Eye (tissue), 1 donor: ENCODE measurements at regions not wholly inside any gene's neighbourhood (a gene's known extent, or its start where the extent isn't known, plus 50 kb on each side); places are given as distances from the start of the nearest gene placed in this dataset.
"Not testable (repeated sequence)": the region's sequence is repeated elsewhere in the genome, so short reads cannot be mapped to it uniquely, and the experiment has no call there.

Experiments used
- DNase-seq: peaks from one replicate; pipeline ENCODE4 v3.0.0-alpha.2; 2015

DNA sequence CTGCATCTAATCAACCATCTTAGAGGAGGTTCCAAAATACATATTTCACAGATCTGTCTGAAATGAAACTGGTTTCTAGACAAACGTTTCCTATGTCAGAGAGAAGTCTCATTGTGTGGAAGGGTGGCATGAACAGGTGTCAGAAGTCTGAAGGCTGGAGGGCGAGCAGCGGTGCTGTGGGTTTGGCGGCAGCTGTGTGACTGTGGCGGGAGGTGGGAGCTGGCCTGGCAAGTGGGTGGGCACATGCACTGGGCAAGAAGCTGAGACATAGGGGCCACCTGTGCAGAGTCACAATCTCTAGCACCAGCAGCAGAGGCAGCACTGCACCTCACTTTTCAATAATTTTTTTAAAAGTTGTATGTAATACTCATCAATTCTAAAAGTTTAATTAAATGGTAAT is 346.3 kb downstream of the DSC3 start:
- no peak for DNase-seq

GRCh38 chr18:30694773-30695172 is 347.8 kb downstream of the DSC3 start:
- no peak for DNase-seq

GRCh38 chr18:30689216-30689615 is 353.3 kb downstream of the DSC3 start:
- DNase-seq = no peak

GRCh38 chr18:30687501-30687900 is 355.0 kb downstream of the DSC3 start:
- no peak for DNase-seq

DNA sequence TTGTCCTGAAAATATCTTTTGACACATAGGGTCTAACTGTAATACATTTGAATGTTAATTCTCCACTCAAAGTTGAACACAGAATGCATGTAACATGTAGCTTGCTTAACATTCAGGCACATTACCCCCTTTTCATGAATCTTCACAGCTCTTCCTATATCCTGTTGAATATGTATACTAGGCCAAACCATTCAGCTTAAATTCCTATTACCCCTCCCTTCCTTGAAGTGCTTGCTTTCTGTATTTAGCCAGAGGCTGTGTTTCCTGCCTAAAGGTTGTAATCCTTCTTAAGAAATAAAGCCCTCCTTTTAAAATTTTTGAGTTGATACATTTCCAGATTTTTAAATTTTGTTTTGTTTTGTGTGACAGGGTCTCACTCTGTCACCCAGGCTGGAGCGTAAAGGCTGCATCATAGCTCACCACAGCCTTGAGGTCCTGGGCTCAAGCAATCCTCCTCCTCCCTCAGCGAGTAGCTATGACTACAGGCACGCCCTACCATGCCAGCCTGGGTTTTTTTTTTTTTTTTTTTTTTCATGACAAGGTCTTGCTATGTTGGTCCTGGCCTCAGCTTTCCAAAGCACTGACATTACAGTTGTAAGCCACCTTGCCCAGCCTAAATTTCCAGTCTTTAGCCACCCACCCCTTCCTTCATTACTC is 357.6 kb downstream of the DSC3 start:
- DNase-seq = no peak

- no peak for DNase-seq
Measured at GRCh38 chr18:30683836-30684235, 358.7 kb downstream of the DSC3 start.

DNA sequence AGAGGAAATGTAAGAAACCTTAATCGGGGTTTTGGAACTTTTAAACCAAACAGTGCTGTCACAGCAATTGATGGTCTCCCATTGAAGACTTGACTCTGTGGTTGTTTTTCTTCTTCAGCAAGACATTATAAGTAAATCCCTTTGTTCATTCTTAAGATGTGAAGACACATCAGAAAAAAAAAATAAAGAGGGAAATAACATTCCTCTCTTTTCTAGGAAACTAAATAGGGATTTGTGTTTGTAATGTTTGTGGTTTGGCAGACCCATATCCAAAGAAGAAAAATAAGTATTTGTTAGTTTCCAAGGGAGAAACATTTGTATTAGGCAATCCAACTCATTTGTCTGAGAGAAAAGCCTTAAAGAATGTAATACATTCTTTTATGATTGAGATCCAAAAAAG is 359.9 kb downstream of the DSC3 start:
- DNase-seq = peak; percentile 15

- no peak for DNase-seq
Measured at GRCh38 chr18:30679285-30679930, 363.1 kb downstream of the DSC3 start.

DNA sequence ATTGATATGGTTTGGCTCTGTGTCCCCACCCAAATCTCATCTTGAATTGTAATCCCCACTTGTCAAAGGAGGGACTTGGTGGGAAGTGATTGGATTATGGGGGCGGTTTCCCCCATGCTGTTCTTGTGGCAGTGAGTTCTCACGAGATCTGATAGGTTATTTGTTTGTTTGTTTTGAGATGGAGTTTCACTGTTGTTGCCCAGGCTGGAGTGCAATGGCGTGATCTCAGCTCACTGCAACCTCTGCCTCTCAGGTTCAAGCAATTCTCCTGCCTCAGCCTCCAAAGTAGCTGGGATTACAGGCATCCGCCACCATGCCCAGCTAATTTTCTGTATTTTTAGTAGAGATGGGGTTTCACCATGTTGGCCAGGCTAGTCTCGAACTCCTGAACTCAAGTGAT is 364.7 kb downstream of the DSC3 start:
- DNase-seq = not testable (repeated sequence)

DNA sequence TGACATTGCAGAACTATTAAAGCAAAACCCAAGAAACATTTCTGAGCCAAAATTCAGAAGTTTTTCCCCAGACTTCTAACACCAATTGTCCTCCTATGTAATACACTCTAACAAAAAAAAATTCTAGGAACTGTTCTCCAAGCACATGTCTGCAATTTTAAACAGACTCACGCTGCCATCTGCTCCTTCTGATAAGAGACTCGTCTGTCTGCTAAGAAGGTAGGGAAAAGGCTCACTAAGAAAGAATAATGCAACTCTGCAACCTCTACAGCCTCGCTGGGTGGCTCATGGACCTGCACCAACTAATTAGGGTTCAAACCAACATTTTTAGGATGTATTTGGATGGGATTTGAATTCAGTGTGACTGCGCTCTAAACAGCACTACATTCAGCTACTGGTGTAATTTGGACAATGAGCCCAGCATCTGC is 366.5 kb downstream of the DSC3 start:
- DNase-seq = no peak

GRCh38 chr18:30675493-30675892 is 367.0 kb downstream of the DSC3 start:
- DNase-seq = no peak

GRCh38 chr18:30675072-30675471 is 367.5 kb downstream of the DSC3 start:
- DNase-seq = no peak

GRCh38 chr18:30674596-30674995 is 367.9 kb downstream of the DSC3 start:
- DNase-seq = no peak

- DNase-seq = not testable (repeated sequence)
Measured at GRCh38 chr18:30672439-30672838, 370.1 kb downstream of the DSC3 start.

- no peak for DNase-seq
Measured at GRCh38 chr18:30658306-30658705, 384.2 kb downstream of the DSC3 start.

- DNase-seq = peak; percentile 1
Measured at GRCh38 chr18:30652387-30652786, 390.2 kb downstream of the DSC3 start.

DNA sequence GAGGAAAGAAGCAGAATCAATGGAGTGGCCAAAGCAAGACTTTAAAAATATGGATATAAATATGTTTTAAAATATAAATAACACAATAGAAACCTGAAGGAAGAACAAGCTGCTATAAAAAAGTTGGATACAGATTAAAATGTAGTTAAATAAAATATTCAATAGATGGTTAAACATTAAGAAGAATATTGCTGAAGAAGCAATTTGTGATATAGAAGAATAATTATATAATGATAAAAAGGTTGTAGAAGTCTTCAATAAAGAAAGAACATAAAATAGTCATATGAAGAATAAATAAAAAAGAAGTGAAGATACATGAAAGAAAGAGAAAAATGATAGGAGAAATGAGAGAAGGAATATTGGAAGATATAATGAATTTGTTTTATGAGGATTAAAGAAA is 392.0 kb downstream of the DSC3 start:
- DNase-seq = no peak

GRCh38 chr18:30644158-30644557 is 398.4 kb downstream of the DSC3 start:
- DNase-seq = no peak

DNA sequence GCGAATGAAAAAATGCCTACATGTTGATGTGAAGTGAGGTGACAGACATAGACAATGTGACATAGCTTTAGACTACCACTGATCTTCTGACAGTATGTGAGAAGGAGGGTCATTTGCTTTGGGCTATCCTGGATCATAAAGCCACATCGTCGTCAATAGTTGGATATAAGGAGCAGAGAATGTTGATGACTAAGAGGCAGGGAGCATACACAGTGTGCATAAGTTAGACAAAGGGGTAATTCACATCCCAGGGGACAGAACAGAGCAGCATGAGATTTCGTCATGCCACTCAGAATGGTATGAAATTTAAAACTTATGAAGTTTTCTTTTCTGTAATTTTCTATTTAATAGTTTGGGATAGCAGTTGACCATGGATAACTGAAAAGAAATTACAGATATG is 403.2 kb downstream of the DSC3 start:
- DNase-seq = no peak

- no peak for DNase-seq
Measured at GRCh38 chr18:30634249-30634648, 408.3 kb downstream of the DSC3 start.

DNA sequence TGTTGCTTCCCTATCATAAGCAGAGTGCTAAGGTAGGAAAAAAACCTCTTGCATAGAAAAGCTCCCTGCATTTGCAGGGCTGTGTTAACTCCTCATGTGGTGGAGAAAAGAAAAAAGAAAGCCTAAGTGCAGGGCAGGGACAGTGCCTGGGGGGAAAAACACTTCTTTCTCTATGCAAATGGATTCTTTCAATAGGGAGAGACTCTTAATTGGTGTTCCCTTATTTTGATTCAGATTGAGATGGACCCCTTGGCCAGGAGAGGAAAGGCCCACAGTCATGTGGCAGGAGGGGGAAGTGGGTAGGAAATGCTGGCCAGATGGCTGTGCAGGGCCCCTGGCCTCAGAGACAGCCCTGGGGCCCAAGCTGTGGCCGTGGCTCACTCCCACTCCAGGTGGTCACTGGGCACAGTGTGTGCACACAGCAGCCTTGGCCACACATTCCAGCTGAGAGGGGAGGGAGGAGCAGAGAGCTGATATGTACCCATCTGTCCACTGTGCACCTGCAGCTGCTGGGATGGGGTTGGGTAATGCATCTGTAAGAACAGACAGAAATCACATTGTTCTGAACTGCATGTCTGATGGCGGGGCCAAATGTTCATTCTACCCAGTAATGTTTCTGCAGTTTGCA is 410.4 kb downstream of the DSC3 start:
- no peak for DNase-seq

- DNase-seq = no peak
Measured at GRCh38 chr18:30625961-30626360, 416.6 kb downstream of the DSC3 start.

GRCh38 chr18:30623401-30624065 is 419.0 kb downstream of the DSC3 start:
- DNase-seq = no peak

- no peak for DNase-seq
Measured at GRCh38 chr18:30622635-30623034, 419.9 kb downstream of the DSC3 start.
